ENCODE measurements at regions not wholly inside any gene's neighbourhood (a gene's known extent, or its start where the extent isn't known, plus 50 kb on each side); places are given as distances from the start of the nearest gene placed in this dataset.

- no peak for DNase-seq
These were observed 59.0 kb upstream of the MINAR1 start for GRCh38 chr15:79373113-79373512.

GRCh38 chr15:79373728-79374127, 58.4 kb upstream of the MINAR1 start:
- no peak for DNase-seq

GRCh38 chr15:79376383-79376782, 55.8 kb upstream of the MINAR1 start:
- no peak for DNase-seq

GRCh38 chr15:79378394-79379109, 53.6 kb upstream of the MINAR1 start:
- no peak for DNase-seq

- DNase-seq = peak; percentile 37
These were observed 51.2 kb upstream of the MINAR1 start for GRCh38 chr15:79380755-79381497.

- DNase-seq = no peak
These were observed 50.5 kb upstream of the MINAR1 start for GRCh38 chr15:79381593-79381992.
